ENCODE measurements at regions not wholly inside any gene's neighbourhood (a gene's known extent, or its start where the extent isn't known, plus 50 kb on each side); places are given as distances from the start of the nearest gene placed in this dataset.
A peak's percentile ranks its signal among the peaks of the same experiment; 100 is the strongest.
"Not testable (repeated sequence)": the region's sequence is repeated elsewhere in the genome, so short reads cannot be mapped to it uniquely, and the experiment has no call there.

DNA sequence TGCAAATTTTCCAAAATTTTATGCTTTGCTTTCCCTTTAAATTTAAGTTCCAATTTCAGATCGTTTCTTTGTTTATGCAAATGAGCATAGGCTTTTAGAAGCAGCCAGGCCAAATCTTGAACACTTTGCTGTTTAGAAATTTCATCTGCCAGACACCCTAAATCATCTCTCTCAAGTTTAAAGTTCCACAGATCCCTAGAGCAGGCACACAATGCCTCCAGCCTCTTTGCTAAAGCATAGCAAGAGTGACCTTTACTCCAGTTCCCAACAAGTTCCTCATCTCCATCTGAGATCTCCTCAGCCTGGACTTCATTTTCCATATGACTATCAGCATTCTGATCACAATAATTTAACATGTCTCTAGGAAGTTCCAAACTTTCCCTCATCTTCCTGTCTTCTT, 254.5 kb downstream of the DLL1 start:
- DNase-seq; intact Hi-C loops (cut with DNase I, micrococcal nuclease): not testable (repeated sequence)

GRCh38 chr6:170035901-170036304, 255.0 kb downstream of the DLL1 start:
- no peak for DNase-seq
- intact Hi-C loops (cut with DNase I, micrococcal nuclease), result no loop called here
- no peak for ATAC-seq

More for the DNA sequence above, 254.5 kb downstream of the DLL1 start:
- ATAC-seq, result not testable (repeated sequence)

- no peak for ATAC-seq
- DNase-seq, result no peak
- intact Hi-C loops (cut with DNase I, micrococcal nuclease), result no loop called here
Measured at GRCh38 chr6:170035044-170035443, 255.8 kb downstream of the DLL1 start.

DNA sequence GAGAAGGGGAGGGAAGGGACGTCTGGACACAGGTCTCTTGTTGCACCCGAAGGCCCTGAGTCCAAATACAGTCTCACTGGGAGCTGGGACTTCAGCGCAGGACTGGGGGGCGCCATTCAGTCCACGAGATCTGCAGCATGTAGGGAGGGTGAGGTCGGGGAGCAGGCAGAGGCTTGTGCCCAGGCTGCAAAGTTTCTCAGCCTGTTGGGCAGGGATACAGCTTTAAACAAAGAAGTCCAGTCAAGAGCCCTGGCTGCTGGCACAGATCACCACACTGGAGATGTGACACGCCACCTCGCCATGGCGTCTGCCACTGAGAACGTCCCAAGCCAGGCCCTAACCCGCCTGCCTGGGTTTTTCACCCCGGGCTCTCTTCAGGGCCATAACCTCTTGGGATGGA, 256.6 kb downstream of the DLL1 start:
- intact Hi-C loops (cut with DNase I, micrococcal nuclease), result no loop called here
- DNase-seq (no peak), ATAC-seq (no peak)

- intact Hi-C loops (cut with DNase I, micrococcal nuclease), result no loop called here
- DNase-seq, result peak in 1 of 2 donors; percentile 8
- ATAC-seq, result no peak
Measured at GRCh38 chr6:170033666-170034065, 257.2 kb downstream of the DLL1 start.

DNA sequence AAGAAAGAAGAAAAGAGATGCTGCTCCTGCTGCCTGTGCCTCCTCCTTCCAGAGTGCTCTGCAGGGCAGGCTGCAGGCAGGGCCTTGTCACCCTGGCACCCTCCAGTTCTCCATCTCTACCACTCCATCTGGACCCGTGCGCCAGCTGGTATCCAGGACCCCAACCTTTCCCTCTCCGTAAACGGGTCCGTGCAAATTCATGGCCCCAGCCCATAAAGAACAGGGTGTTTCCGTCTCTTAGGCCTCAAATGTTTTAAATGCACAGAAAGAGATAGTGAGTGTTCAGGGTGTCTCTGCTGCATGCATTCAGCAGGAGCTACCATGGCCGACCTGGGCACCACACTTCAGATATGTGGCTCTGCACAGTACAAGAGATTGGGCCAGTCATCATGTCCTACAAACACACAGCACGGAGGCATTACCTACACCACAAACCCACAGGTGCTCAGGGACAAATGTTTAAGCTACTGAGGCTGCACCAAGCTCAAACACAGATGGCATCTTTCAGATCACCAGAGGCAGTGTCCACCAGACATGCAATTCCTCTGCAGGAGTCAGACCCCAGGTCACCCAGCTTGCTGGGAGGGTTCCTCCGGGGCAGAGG, 258.1 kb downstream of the DLL1 start:
- intact Hi-C loops (cut with DNase I, micrococcal nuclease), result no loop called here
- no peak for DNase-seq
- ATAC-seq, result no peak

DNA sequence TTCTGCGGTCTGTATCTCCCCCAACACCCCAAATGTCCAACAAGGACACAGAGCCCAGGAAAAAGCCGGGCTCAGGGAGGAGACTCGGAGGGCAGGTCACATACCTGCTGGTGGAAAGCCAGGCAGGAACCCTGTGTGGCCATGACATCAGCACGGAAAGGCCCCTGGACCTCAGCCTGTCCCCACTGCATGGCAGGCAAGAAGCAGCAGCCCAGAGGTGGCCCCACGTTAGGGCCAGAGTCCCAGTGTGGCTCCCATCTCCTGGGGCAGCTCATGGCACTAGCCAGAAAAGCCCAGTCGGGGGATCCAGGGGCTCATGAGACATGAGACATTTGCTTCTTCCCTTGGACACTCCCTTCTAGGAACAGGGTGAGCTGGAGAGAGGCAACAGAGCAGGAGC, 258.7 kb downstream of the DLL1 start:
- DNase-seq (no peak), ATAC-seq (no peak)
- intact Hi-C loops (cut with DNase I, micrococcal nuclease), result no loop called here

DNA sequence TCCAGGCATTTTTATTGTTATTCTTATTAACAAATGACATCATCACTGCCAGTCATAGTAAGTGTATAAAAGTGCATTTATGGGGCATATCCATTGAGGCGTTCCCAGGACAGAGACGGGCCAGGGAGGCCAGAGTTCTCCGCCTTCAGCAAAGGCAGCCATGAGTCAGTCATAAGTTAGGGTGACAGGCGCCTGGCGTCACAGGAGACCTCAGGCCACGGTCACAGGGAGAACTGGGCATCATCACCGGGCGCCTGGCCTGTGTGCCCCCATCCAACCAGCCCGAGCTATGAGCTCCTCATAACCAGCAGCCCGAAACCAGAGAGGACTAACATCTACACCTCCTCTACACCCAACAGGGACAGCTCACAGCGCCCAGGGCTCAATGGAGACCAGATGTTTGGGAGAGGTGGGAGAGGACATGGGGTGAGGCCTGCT, 259.2 kb downstream of the DLL1 start:
- peak; percentile 35 for ATAC-seq
- DNase-seq, result no peak
- intact Hi-C loops (cut with DNase I, micrococcal nuclease), result no loop called here

GRCh38 chr6:170030821-170031471, 259.9 kb downstream of the DLL1 start:
- DNase-seq, result peak in 1 of 2 donors; percentile 28
- ATAC-seq, result peak; percentile 35
- intact Hi-C loops (cut with DNase I, micrococcal nuclease), result no loop called here

DNA sequence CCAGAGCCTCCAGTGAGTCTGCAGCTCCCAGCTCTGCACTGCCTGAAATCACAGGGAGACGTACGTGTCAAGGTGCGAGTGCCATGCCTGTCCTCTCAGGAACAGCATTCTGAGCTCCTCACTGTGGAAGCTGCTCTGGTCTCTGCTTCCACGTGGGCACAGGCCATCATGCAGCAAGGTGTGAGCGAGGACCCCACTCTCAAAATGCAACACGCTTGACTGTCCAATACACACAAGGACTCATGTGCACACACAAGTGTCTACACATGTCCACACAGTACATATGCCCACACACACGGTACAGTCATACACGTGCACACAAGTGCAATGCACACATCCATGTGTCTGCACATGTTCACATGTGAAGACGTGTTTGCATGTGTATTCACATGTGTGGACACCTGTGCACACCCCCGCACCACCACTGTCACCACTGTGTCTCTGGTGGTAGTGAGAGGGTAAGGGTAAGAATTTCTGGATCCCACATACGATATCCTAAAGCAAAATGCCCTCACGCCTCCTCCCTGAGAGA, 260.5 kb downstream of the DLL1 start:
- intact Hi-C loops (cut with DNase I, micrococcal nuclease), result no loop called here
- DNase-seq, result peak in 1 of 2 donors; percentile 22
- no peak for ATAC-seq

DNA sequence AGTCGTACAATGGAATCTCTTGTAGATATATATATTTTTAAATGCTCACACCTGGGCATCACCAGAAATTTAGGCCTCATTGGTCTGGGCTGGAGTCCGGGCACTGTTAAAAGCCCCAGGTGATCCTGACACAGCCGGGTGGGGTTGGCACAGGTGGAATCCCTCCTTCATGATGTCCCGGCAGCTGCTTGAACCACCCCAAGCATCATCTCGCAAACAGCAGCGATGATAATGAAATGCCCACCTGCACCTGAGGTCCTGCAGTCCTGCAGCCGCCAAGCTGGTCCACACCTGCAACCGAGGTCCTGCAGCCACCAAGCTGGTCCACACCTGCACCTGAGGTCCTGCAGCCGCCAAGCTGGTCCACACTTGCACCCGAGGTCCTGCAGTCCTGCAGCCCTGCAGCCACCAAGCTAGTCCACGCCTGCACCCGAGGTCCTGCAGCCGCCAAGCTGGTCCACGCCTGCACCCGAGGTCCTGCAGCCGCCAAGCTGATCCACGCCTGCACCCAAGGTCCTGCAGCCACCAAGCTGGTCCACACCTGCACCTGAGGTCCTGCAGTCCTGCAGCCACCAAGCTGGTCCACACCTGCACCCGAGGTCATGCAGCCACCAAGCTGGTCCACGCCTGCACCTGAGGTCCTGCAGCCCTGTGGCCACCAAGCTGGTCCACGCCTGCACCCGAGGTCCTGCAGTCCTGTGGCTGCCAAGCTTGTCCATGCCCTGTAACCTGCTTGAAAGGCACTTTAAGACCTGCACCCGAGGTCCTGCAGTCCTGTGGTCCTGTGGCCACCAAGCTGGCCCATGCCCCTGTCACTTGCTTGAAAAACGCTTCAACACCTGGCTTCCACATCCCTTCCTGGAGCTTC, 261.2 kb downstream of the DLL1 start:
- no peak for DNase-seq
- intact Hi-C loops (cut with DNase I, micrococcal nuclease), result no loop called here
- ATAC-seq, result no peak

DNA sequence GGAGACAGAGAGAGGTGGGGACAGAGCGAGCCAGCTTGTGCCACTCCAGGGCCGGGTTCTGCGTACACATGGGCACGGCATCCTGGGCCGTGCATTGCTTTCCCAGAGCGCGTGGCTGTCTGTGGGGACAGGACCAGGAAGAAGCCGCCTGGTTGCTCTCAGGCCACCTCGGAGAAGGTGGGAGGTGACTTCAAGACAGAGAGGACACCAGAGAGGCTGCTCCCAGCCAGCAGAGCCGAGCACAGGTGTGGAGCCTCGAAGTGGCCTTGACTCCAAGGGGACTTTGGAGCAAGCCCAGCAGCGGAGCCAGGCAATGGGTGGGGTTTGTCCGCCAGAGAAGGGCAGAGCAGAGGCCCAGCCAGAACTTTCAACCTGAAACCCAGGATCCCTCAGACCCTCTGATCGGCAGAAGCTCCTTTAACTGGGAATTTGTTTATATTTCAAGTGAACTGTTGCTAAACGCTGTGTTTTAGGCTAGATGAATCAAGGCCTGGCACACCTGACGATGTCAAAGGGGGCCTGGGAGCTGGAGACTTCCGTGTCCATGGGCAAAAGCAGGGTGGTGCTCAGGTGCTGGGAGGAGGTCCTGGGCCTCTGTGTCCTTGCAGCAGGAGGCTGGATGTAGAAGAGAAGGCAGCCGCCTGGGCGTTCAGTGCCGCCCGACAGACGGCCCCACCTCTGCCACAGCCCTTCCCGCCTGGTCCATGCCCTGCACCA, 262.1 kb downstream of the DLL1 start:
- intact Hi-C loops (cut with DNase I, micrococcal nuclease), result no loop called here
- ATAC-seq (peak; percentile 60), DNase-seq (no peak)

DNA sequence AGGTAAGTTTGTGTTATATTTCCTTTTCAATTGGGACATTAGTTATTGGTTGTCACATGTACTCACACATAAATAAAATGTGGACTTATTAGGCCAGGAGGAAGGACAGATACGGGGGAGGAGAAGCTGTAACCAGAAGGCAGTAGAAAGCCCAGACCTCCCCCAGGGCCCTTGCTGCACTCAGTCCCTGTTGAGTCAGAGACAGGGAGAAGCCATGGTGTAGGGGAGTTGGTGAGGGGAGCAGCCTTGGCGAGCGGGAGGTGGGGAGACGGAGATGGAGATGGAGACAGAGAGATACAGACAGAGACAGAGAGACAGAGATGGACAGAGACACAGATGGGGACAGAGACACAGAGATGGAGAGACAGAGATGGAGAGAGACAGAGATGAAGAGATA, 263.2 kb downstream of the DLL1 start:
- intact Hi-C loops (cut with DNase I, micrococcal nuclease), result no loop called here
- DNase-seq (no peak), ATAC-seq (no peak)

DNA sequence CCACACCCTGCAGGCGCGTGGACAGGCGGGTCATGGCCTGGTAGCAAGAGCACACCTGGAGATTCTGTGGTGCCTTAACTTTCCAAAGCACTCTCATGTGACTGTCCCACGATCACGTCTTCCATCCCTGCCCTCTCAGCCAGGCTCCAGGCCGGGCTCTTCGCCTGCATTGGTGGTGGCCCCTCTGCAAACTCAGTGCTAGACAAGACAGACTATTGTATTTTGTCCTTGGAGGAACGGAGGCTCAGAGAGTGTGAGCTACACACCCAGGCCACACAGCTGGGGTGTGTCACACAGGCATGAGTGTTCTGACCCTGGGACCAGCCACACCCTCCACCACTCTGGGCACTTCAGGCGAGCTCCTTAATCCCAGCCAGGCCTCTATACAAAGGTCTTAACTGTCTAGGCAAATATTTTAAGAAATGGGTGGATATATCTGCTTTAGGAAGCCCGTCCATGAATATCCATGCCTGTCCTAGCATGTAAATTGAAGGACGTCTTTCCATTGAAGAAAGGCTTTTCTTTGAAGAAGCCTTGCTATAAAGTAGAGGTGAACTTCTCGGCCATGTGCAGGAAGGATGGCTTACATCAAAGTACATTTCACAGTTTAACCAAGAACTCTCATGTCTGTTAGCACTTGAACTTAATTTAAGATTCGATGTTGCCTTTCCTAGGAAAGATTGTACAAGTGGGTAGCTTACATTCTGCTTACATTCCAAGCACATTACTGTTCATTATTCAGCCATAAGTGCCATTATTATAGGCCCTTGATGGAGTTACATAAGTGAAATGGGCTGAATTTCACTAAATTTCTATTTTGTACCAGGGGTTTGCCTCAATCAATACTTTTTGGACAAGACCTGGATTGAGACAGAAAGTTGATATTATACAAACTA, 263.9 kb downstream of the DLL1 start:
- ATAC-seq, result peak; percentile 48
- intact Hi-C loops (cut with DNase I, micrococcal nuclease), result no loop called here
- DNase-seq, result no peak

DNA sequence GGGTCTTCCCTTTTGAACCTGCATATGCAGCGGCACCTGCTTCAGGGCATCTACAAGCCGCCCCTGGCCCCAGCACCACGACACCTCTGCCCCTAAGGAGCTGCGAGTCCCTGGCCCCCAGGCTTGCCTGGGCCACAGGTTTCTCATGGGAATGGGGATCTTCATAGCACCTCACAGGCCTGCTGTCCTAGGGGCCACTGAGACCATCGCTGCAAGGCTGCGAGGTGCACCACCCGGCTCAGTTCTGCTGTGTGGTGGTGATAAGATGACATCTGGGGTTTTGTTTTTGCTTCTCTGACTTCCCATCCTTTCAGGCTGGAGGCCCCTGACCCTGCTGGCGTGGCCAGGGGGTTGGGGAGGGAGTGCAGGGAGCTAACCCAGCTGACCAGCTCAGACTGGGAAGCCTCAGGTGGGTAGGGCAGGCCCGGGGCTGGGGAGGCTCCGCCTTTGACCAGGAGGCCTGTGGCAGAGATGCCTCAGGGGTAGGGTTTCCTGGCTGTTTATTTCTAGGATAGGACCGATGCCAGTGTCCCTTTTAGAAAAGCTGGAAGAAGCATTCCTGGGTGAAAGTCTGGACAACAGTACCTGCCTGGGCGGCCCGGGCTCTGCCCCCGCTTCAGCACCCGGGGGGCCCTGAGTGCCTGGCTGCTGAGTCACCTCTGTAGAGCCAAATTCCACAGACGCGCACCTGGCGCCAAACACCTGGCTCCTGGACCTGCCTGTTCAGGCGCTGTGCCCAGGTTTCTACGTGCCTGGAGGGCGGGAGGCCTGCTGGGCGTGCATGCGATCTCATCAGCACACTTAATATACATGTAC, 264.7 kb downstream of the DLL1 start:
- intact Hi-C loops (cut with DNase I, micrococcal nuclease), result no loop called here
- ATAC-seq (peak; percentile 80), DNase-seq (peak; percentile 50 to 67)

GRCh38 chr6:170025341-170025911, 265.5 kb downstream of the DLL1 start:
- intact Hi-C loops (cut with DNase I, micrococcal nuclease), result no loop called here
- peak; percentile 27 for ATAC-seq

DNA sequence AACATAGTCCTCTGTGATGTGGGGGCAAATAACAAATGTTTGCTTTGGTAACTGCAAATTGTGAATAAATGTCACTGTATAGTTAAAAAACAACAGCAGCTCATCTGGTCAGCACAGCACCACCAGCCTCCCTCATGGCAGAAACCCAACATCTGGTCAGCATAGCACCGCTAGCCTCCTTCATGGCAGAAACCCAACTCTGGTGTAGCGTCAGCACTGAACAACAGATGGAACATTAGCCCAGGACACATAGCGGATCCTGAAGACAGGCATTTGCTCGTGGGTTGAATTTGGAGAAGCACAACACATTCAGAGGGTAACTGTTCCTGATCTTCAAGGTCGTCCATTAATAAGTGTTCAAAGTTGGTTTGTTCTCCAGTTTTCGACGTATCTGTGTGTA, 265.9 kb downstream of the DLL1 start:
- ATAC-seq (no peak), DNase-seq (peak; percentile 40 to 73)
- intact Hi-C loops (cut with DNase I, micrococcal nuclease), result no loop called here

More at GRCh38 chr6:170025341-170025911, 265.5 kb downstream of the DLL1 start:
- DNase-seq, result no peak
